Activated CD4-positive, alpha-beta memory T cell treated with anti-CD3 and anti-CD28 coated beads for 36 hours (primary cell): ENCODE measurements at regions not wholly inside any gene's neighbourhood (a gene's known extent, or its start where the extent isn't known, plus 50 kb on each side); places are given as distances from the start of the nearest gene placed in this dataset.

Experiments used
- CTCF ChIA-PET: fragments of 350-600 bp; sonication (Branson Sonifier 250); formaldehyde crosslinking; loops from one replicate; lab custom pipeline; 2021; ENCODE audit warnings: antibody characterized with exemption, inconsistent platforms; lab: Charles Lee
- POLR2A ChIA-PET: fragments of 350-600 bp; sonication (Branson Sonifier 250); formaldehyde crosslinking; loops from one replicate; lab custom pipeline; 2021; ENCODE audit warnings: antibody characterized with exemption; lab: Charles Lee
- DNase-seq: peaks from one replicate; pipeline ENCODE4 v3.0.0-alpha.2; 2020
- H3K27ac Mint-ChIP-seq: one replicate; pipeline ENCODE4 v1.8.0; 2021; ENCODE audit warnings: mixed read lengths
- H3K27me3 Mint-ChIP-seq: one replicate; pipeline ENCODE4 v1.8.0; 2021; ENCODE audit warnings: mixed read lengths
- H3K36me3 Mint-ChIP-seq: one replicate; pipeline ENCODE4 v1.8.0; 2021; ENCODE audit warnings: mixed read lengths
- H3K4me1 Mint-ChIP-seq: one replicate; pipeline ENCODE4 v1.8.0; 2021; ENCODE audit warnings: low read depth, mixed read lengths
- H3K4me3 Mint-ChIP-seq: one replicate; pipeline ENCODE4 v1.8.0; 2021; ENCODE audit warnings: mild to moderate bottlenecking, mixed read lengths
- H3K9me3 Mint-ChIP-seq: one replicate; pipeline ENCODE4 v1.8.0; 2021; ENCODE audit warnings: mixed read lengths
- intact Hi-C: fragments of 100-400 bp; cut with micrococcal nuclease; formaldehyde crosslinking; loops from one replicate; pipeline ENCODE4 v1.15.1; 2023

- Mint-ChIP-seq H3K9me3 (no peaks in the 10 kb centered on the region), H3K4me3 (no peak overlapping the region), H3K27ac (no peak overlapping the region), H3K36me3 (no peaks in the 10 kb centered on the region), H3K27me3 (no peaks in the 10 kb centered on the region), H3K4me1 (no peaks in the 10 kb centered on the region)
- ChIA-PET CTCF (no interaction called here), POLR2A (no interaction called here)
- DNase-seq: no peak
- intact Hi-C loops: no loop called here
Measured at GRCh38 chr11:21866781-21867180, 326.1 kb upstream of the ANO5 start.

DNA sequence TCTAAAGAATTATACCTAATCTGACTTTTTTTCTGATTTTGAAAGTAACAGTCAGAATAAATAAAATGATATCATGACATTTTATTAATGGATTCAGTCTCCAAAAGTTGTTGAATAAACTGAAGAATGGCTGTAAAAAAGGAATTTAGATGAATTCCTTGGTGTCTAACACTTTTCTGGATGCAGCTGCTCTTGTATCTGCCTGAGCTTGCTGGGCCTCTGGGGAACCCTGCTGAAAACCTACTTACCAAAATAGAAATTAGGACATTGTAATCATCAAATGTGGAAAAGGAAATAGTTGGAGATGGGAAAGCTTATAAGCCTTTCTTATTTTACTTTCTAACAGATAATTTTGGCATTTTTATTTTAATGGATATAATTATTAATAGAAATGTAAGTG lies 315.7 kb upstream of the ANO5 start:
- Mint-ChIP-seq H3K9me3 (peaks cover 13% of the 10 kb centered on the region), H3K4me3 (no peak overlapping the region), H3K27ac (no peak overlapping the region), H3K4me1 (no peaks in the 10 kb centered on the region), H3K36me3 (no peaks in the 10 kb centered on the region), H3K27me3 (no peaks in the 10 kb centered on the region)
- DNase-seq: no peak
- CTCF ChIA-PET: no interaction called here
- POLR2A ChIA-PET: no interaction called here
- intact Hi-C loops: no loop called here

DNA sequence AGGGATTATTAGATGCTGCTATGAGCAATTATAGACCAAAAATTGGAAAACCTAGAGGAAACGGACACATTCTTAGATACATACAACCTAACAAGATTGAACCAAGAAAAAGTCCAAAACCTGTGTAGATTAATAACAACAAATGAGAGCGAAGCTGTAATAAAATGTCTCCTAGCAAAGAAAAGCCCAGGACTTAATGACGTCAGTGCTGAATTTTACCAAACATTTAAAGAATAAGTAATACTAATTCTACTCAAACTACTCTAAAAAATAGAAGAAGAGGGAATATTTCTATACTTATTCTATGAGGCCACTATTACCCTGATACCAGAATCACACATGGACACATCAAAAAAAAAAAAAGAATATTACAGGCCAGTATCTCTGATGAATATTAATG lies 309.5 kb upstream of the ANO5 start:
- Mint-ChIP-seq H3K4me3 (no peak overlapping the region), H3K9me3 (peaks cover 20% of the 10 kb centered on the region), H3K4me1 (no peaks in the 10 kb centered on the region), H3K36me3 (no peaks in the 10 kb centered on the region), H3K27ac (no peak overlapping the region), H3K27me3 (no peaks in the 10 kb centered on the region)
- POLR2A ChIA-PET: no interaction called here
- no peak for DNase-seq
- intact Hi-C loops: no loop called here
- CTCF ChIA-PET: no interaction called here

GRCh38 chr11:21888814-21889213 lies 304.1 kb upstream of the ANO5 start:
- H3K27me3 Mint-ChIP-seq: no peaks in the 10 kb centered on the region
- no peak overlapping the region for H3K4me3 Mint-ChIP-seq
- no peaks in the 10 kb centered on the region for H3K36me3 Mint-ChIP-seq
- H3K4me1 Mint-ChIP-seq: no peaks in the 10 kb centered on the region
- POLR2A ChIA-PET: no interaction called here
- DNase-seq: no peak
- CTCF ChIA-PET: no interaction called here
- peaks cover 21% of the 10 kb centered on the region for H3K9me3 Mint-ChIP-seq
- H3K27ac Mint-ChIP-seq: no peak overlapping the region
- intact Hi-C loops: no loop called here

GRCh38 chr11:21892736-21893564 lies 299.9 kb upstream of the ANO5 start:
- Mint-ChIP-seq H3K4me1 (no peaks in the 10 kb centered on the region), H3K27ac (no peak overlapping the region), H3K9me3 (peaks cover 23% of the 10 kb centered on the region), H3K36me3 (no peaks in the 10 kb centered on the region), H3K27me3 (no peaks in the 10 kb centered on the region), H3K4me3 (no peak overlapping the region)
- ChIA-PET CTCF (no interaction called here), POLR2A (no interaction called here)
- no peak for DNase-seq
- intact Hi-C loops: no loop called here

- H3K4me3 Mint-ChIP-seq: no peak overlapping the region
- CTCF ChIA-PET: no interaction called here
- H3K9me3 Mint-ChIP-seq: peaks cover 20% of the 10 kb centered on the region
- DNase-seq: no peak
- H3K36me3 Mint-ChIP-seq: no peaks in the 10 kb centered on the region
- no peak overlapping the region for H3K27ac Mint-ChIP-seq
- no peaks in the 10 kb centered on the region for H3K4me1 Mint-ChIP-seq
- H3K27me3 Mint-ChIP-seq: no peaks in the 10 kb centered on the region
- intact Hi-C loops: no loop called here
- POLR2A ChIA-PET: no interaction called here
Measured at GRCh38 chr11:21893565-21893867, 299.4 kb upstream of the ANO5 start.

- DNase-seq: no peak
- ChIA-PET POLR2A (no interaction called here), CTCF (no interaction called here)
- intact Hi-C loops: no loop called here
- H3K36me3 Mint-ChIP-seq: no peaks in the 10 kb centered on the region
- no peak overlapping the region for H3K4me3 Mint-ChIP-seq
- H3K9me3 Mint-ChIP-seq: peaks cover 20% of the 10 kb centered on the region
- H3K27me3 Mint-ChIP-seq: no peaks in the 10 kb centered on the region
- no peak overlapping the region for H3K27ac Mint-ChIP-seq
- H3K4me1 Mint-ChIP-seq: no peaks in the 10 kb centered on the region
Measured at GRCh38 chr11:21894492-21894891, 298.4 kb upstream of the ANO5 start.

- peaks cover 15% of the 10 kb centered on the region for H3K9me3 Mint-ChIP-seq
- H3K27ac Mint-ChIP-seq: no peak overlapping the region
- no peak overlapping the region for H3K4me3 Mint-ChIP-seq
- intact Hi-C loops: no loop called here
- no peaks in the 10 kb centered on the region for H3K36me3 Mint-ChIP-seq
- no peaks in the 10 kb centered on the region for H3K4me1 Mint-ChIP-seq
- ChIA-PET POLR2A (no interaction called here), CTCF (no interaction called here)
- DNase-seq: no peak
- H3K27me3 Mint-ChIP-seq: no peaks in the 10 kb centered on the region
Measured at GRCh38 chr11:21895686-21896085, 297.2 kb upstream of the ANO5 start.

- intact Hi-C loops: no loop called here
- H3K4me3 Mint-ChIP-seq: no peak overlapping the region
- H3K27me3 Mint-ChIP-seq: no peaks in the 10 kb centered on the region
- H3K4me1 Mint-ChIP-seq: no peaks in the 10 kb centered on the region
- no peak overlapping the region for H3K27ac Mint-ChIP-seq
- ChIA-PET CTCF (no interaction called here), POLR2A (no interaction called here)
- H3K36me3 Mint-ChIP-seq: no peaks in the 10 kb centered on the region
- DNase-seq: no peak
- peaks cover 15% of the 10 kb centered on the region for H3K9me3 Mint-ChIP-seq
Measured at GRCh38 chr11:21896216-21896615, 296.7 kb upstream of the ANO5 start.

GRCh38 chr11:21896746-21897602 lies 295.9 kb upstream of the ANO5 start:
- Mint-ChIP-seq H3K4me3 (no peak overlapping the region), H3K27ac (no peak overlapping the region), H3K36me3 (no peaks in the 10 kb centered on the region), H3K9me3 (peaks cover 15% of the 10 kb centered on the region), H3K4me1 (no peaks in the 10 kb centered on the region), H3K27me3 (no peaks in the 10 kb centered on the region)
- intact Hi-C loops: no loop called here
- CTCF ChIA-PET: no interaction called here
- POLR2A ChIA-PET: no interaction called here
- no peak for DNase-seq

- ChIA-PET CTCF (no interaction called here), POLR2A (no interaction called here)
- no peaks in the 10 kb centered on the region for H3K27me3 Mint-ChIP-seq
- peaks cover 15% of the 10 kb centered on the region for H3K9me3 Mint-ChIP-seq
- DNase-seq: no peak
- intact Hi-C loops: no loop called here
- H3K4me1 Mint-ChIP-seq: no peaks in the 10 kb centered on the region
- no peak overlapping the region for H3K4me3 Mint-ChIP-seq
- no peaks in the 10 kb centered on the region for H3K36me3 Mint-ChIP-seq
- no peak overlapping the region for H3K27ac Mint-ChIP-seq
Measured at GRCh38 chr11:21897752-21898151, 295.1 kb upstream of the ANO5 start.

DNA sequence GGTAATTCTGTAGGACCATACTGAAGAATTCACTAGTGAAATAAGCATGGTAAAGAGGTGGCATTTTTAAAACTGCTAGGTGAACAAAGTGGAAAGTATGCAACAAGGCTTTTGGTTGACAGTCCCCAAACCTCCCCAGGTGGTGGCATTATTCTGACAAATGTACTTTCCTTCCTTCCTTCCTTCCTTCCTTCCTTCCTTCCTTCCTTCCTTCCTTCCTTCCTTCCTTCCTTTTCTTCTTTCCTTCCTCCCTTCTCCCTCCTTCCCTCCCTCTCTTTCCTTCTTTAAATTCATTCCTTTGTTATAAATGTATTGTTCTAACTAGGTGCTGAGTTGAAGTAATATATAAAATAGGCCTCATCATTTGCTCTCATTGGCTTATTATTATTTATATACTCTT lies 284.7 kb upstream of the ANO5 start:
- no peaks in the 10 kb centered on the region for H3K4me1 Mint-ChIP-seq
- DNase-seq: no peak
- H3K4me3 Mint-ChIP-seq: no peak overlapping the region
- H3K36me3 Mint-ChIP-seq: no peaks in the 10 kb centered on the region
- H3K27me3 Mint-ChIP-seq: no peaks in the 10 kb centered on the region
- intact Hi-C loops: no loop called here
- H3K9me3 Mint-ChIP-seq: peaks cover 11% of the 10 kb centered on the region
- POLR2A ChIA-PET: no interaction called here
- no peak overlapping the region for H3K27ac Mint-ChIP-seq
- CTCF ChIA-PET: no interaction called here

GRCh38 chr11:21909145-21909544 lies 283.7 kb upstream of the ANO5 start:
- no peak overlapping the region for H3K4me3 Mint-ChIP-seq
- peaks cover 13% of the 10 kb centered on the region for H3K9me3 Mint-ChIP-seq
- ChIA-PET CTCF (no interaction called here), POLR2A (no interaction called here)
- DNase-seq: no peak
- H3K27me3 Mint-ChIP-seq: no peaks in the 10 kb centered on the region
- no peaks in the 10 kb centered on the region for H3K36me3 Mint-ChIP-seq
- no peak overlapping the region for H3K27ac Mint-ChIP-seq
- intact Hi-C loops: no loop called here
- no peaks in the 10 kb centered on the region for H3K4me1 Mint-ChIP-seq
